H1 (cell line): ENCODE measurements at regions not wholly inside any gene's neighbourhood (a gene's known extent, or its start where the extent isn't known, plus 50 kb on each side); places are given as distances from the start of the nearest gene placed in this dataset.

Experiments
- CTCF ChIA-PET: fragments of 300-600 bp; sonication (Branson Sonifier 250); formaldehyde crosslinking; loops from one replicate; lab custom pipeline; 2021; ENCODE audit not compliant: partially characterized antibody; lab: Charles Lee
- POLR2A ChIA-PET: fragments of 300-600 bp; sonication (Branson Sonifier 250); formaldehyde crosslinking; loops from one replicate; lab custom pipeline; 2021; ENCODE audit warnings: inconsistent platforms; ENCODE audit not compliant: partially characterized antibody; lab: Charles Lee
- DNase-seq, 2 experiments: peaks; one replicate each; pipeline versions ENCODE4 v3.0.0 to v3.0.0-alpha.2; 2010 to 2022; ENCODE audit warnings: low spot score in 2 of 2, low read depth in 1 of 2, mixed read lengths in 1 of 2
- FAIRE-seq: peaks from 2 replicates; lab custom pipeline; 2011; peaks lifted over from hg19 to GRCh38; lab: Jason Lieb, UNC
- H2AFZ ChIP-seq: 2 replicates; pipeline ENCODE4 v1.8.1; 2012; ENCODE audit warnings: low read length, inconsistent platforms
- H2AK5ac ChIP-seq: 2 replicates; pipeline ENCODE4 v1.6.1; 2013; ENCODE audit warnings: low read depth, low read length
- H2BK120ac ChIP-seq: replicated peaks from 2 replicates; pipeline ENCODE3; 2013; ENCODE audit warnings: low read depth, low read length, inconsistent platforms
- H2BK12ac ChIP-seq: 2 replicates; pipeline ENCODE4 v1.6.1; 2013; ENCODE audit warnings: low read depth, low read length
- H2BK15ac ChIP-seq: 2 replicates; pipeline ENCODE4 v1.6.1; 2013; ENCODE audit warnings: low read length
- H2BK20ac ChIP-seq: 2 replicates; pipeline ENCODE4 v1.6.1; 2013; ENCODE audit warnings: low read length
- H2BK5ac ChIP-seq: 2 replicates; pipeline ENCODE4 v1.6.1; 2013; ENCODE audit warnings: low read depth, low read length
- H3K14ac ChIP-seq: 2 replicates; pipeline ENCODE4 v1.6.1; 2013; ENCODE audit warnings: inconsistent platforms; ENCODE audit not compliant: insufficient read length
- H3K18ac ChIP-seq: 2 replicates; pipeline ENCODE4 v1.6.1; 2013; ENCODE audit warnings: low read length; ENCODE audit errors: extremely low read depth
- H3K23ac ChIP-seq: 2 replicates; pipeline ENCODE4 v1.6.1; 2013; ENCODE audit warnings: inconsistent platforms; ENCODE audit not compliant: insufficient read length
- H3K23me2 ChIP-seq: 2 replicates; pipeline ENCODE4 v1.6.1; 2013; ENCODE audit warnings: low read depth, low read length
- H3K27ac ChIP-seq: 2 replicates; pipeline ENCODE4 v1.6.1; 2011; ENCODE audit warnings: low read depth, low read length, inconsistent platforms
- H3K27me3 ChIP-seq, 4 experiments: replicated peaks in 1 of 4; 1 replicate in 1 of 4; 2 replicates in 3 of 4; pipeline versions ENCODE4 v1.6.1 to v1.8.1; 2011 to 2013; ENCODE audit warnings: low read length in 3 of 4, mild to moderate bottlenecking in 3 of 4, inconsistent platforms in 2 of 4, mixed read lengths in 2 of 4, moderate library complexity in 1 of 4; ENCODE audit not compliant: control insufficient read depth in 3 of 4, insufficient read depth in 3 of 4; ENCODE audit errors: extremely low read depth in 1 of 4
- H3K36me3 ChIP-seq, 4 experiments: 2 replicates each; pipeline versions ENCODE4 v1.6.1 to v1.8.1; 2011 to 2013; ENCODE audit warnings: mild to moderate bottlenecking in 4 of 4, low read length in 3 of 4, moderate library complexity in 2 of 4, control low read depth in 1 of 4, inconsistent platforms in 1 of 4; ENCODE audit not compliant: insufficient read depth in 4 of 4, control insufficient read depth in 2 of 4
- H3K4ac ChIP-seq: replicated peaks from 2 replicates; pipeline ENCODE3; 2013; ENCODE audit warnings: low read length, low read depth, mixed read lengths, inconsistent platforms; ENCODE audit not compliant: insufficient read length
- H3K4me1 ChIP-seq, 4 experiments: replicated peaks in 1 of 4; 1 replicate in 1 of 4; 2 replicates in 3 of 4; pipeline versions ENCODE4 v1.6.1 to v1.8.1; 2011 to 2013; ENCODE audit warnings: low read length in 3 of 4, inconsistent platforms in 2 of 4, mixed read lengths in 1 of 4; ENCODE audit not compliant: insufficient read depth in 4 of 4, control insufficient read depth in 3 of 4
- H3K4me2 ChIP-seq, 2 experiments: 2 replicates each; pipeline versions ENCODE4 v1.6.1 to v1.8.1; 2011 to 2013; ENCODE audit warnings: low read depth in 2 of 2, low read length in 2 of 2, control low read depth in 1 of 2, inconsistent platforms in 1 of 2, mild to moderate bottlenecking in 1 of 2; ENCODE audit not compliant: insufficient read depth in 1 of 2
- H3K4me3 ChIP-seq, 4 experiments: fragments of 200-600, 300-600 bp in 1 of 4; sonication (generic), shearing (Covaris generic), sonication (Bioruptor Twin) in 1 of 4; 2 replicates each; pipeline versions ENCODE4 v1.5.1 to v1.8.1; 2011 to 2016; ENCODE audit warnings: low read length in 4 of 4, low read depth in 3 of 4, control low read depth in 2 of 4, inconsistent platforms in 2 of 4, mild to moderate bottlenecking in 2 of 4, mixed read lengths in 1 of 4, moderate library complexity in 1 of 4; ENCODE audit not compliant: insufficient read depth in 2 of 4; ENCODE audit errors: extremely low read depth in 1 of 4
- H3K56ac ChIP-seq: replicated peaks from 2 replicates; pipeline ENCODE3; 2013; ENCODE audit warnings: low read depth, mild to moderate bottlenecking, mixed read lengths, low read length, inconsistent platforms; ENCODE audit not compliant: insufficient read length
- H3K79me1 ChIP-seq: 2 replicates; pipeline ENCODE4 v1.6.1; 2013; ENCODE audit warnings: low read depth, low read length, control low read depth
- H3K79me2 ChIP-seq, 2 experiments: 2 replicates each; pipeline versions ENCODE4 v1.6.1 to v1.8.1; 2012 to 2013; ENCODE audit warnings: low read length in 2 of 2, mild to moderate bottlenecking in 2 of 2, inconsistent platforms in 1 of 2; ENCODE audit not compliant: insufficient read depth in 2 of 2, control insufficient read depth in 1 of 2
- H3K9ac ChIP-seq, 4 experiments: replicated peaks in 1 of 4; 1 replicate in 1 of 4; 2 replicates in 3 of 4; pipeline versions ENCODE4 v1.6.1 to v1.8.1; 2011 to 2013; ENCODE audit warnings: low read depth in 3 of 4, low read length in 3 of 4, control low read depth in 2 of 4, mild to moderate bottlenecking in 2 of 4, moderate library complexity in 2 of 4, inconsistent platforms in 1 of 4; ENCODE audit errors: extremely low read depth in 1 of 4
- H3K9me3 ChIP-seq, 2 experiments: 2 replicates each; pipeline versions ENCODE4 v1.6.1 to v1.8.1; 2012 to 2013; ENCODE audit warnings: mild to moderate bottlenecking in 2 of 2, moderate library complexity in 2 of 2, control low read depth in 1 of 2, inconsistent platforms in 1 of 2, low read depth in 1 of 2, low read length in 1 of 2, mixed read lengths in 1 of 2; ENCODE audit not compliant: insufficient read depth in 2 of 2
- H4K20me1 ChIP-seq, 2 experiments: replicated peaks in 1 of 2; 2 replicates each; pipeline versions ENCODE3 to v1.8.1; 2011 to 2013; ENCODE audit warnings: inconsistent platforms in 2 of 2, low read length in 2 of 2, mild to moderate bottlenecking in 1 of 2; ENCODE audit not compliant: insufficient read depth in 2 of 2, control insufficient read depth in 1 of 2
- H4K5ac ChIP-seq: 2 replicates; pipeline ENCODE4 v1.6.1; 2013; ENCODE audit warnings: low read length, low read depth, mixed read lengths, inconsistent platforms; ENCODE audit not compliant: insufficient read length
- H4K8ac ChIP-seq: 2 replicates; pipeline ENCODE4 v1.8.0; 2013; ENCODE audit warnings: mild to moderate bottlenecking, moderate library complexity, low read length, inconsistent platforms; ENCODE audit not compliant: insufficient read depth; ENCODE audit errors: extremely low read depth
- H4K91ac ChIP-seq: replicated peaks from 2 replicates; pipeline ENCODE3; 2013; ENCODE audit warnings: low read length, mixed read lengths, inconsistent platforms; ENCODE audit not compliant: insufficient read length
- BACH1 ChIP-seq: IDR thresholded peaks from 2 replicates; pipeline ENCODE4 v1.6.1; 2012; ENCODE audit warnings: low read length, improper control_type of control experiment
- BCL11A ChIP-seq, 2 experiments: IDR thresholded peaks; one replicate each; pipeline ENCODE4 v1.6.1; 2011; ENCODE audit warnings: low read depth in 2 of 2, low read length in 2 of 2, mild to moderate bottlenecking in 2 of 2
- CHD1 ChIP-seq: IDR thresholded peaks from 2 replicates; pipeline ENCODE4 v1.6.1; 2012; ENCODE audit warnings: low read depth, low read length, improper control_type of control experiment
- GABPA ChIP-seq: IDR thresholded peaks from 2 replicates; pipeline ENCODE4 v1.6.1; 2011; ENCODE audit warnings: mild to moderate bottlenecking, low read length, moderate library complexity, borderline replicate concordance; ENCODE audit not compliant: insufficient read depth
- KDM5A ChIP-seq: fragments of 200-600 bp; IDR thresholded peaks from 2 replicates; pipeline ENCODE4 v1.7.1; 2012; ENCODE audit warnings: mild to moderate bottlenecking, low read length, inconsistent platforms, mixed read lengths
- NANOG ChIP-seq: IDR thresholded peaks from 2 replicates; pipeline ENCODE4 v1.6.1; 2011; ENCODE audit warnings: low read length, low read depth, mild to moderate bottlenecking, inconsistent platforms; ENCODE audit not compliant: insufficient read depth, poor library complexity, severe bottlenecking
- RAD21 ChIP-seq, 2 experiments: IDR thresholded peaks in 1 of 2; conservative IDR thresholded peaks in 1 of 2; 2 replicates each; pipeline ENCODE4 v1.6.1; 2011; ENCODE audit warnings: low read depth in 2 of 2, low read length in 2 of 2, improper control_type of control experiment in 1 of 2, inconsistent platforms in 1 of 2, mild to moderate bottlenecking in 1 of 2, moderate library complexity in 1 of 2
- SIRT6 ChIP-seq: IDR thresholded peaks from one replicate; pipeline ENCODE4 v1.7.1; 2012; ENCODE audit warnings: low read length, inconsistent platforms
- WGBS, 2 experiments: shearing (Covaris generic) in 1 of 2; methylation state at CpG; one replicate each; pipeline versions ENCODE4 v1.1.6 to v1.1.7; 2013 to 2015; ENCODE audit warnings: low lambda C conversion rate in 2 of 2, mixed read lengths in 2 of 2, inconsistent platforms in 1 of 2, low coverage in 1 of 2, missing lambda C conversion rate in 1 of 2; ENCODE audit not compliant: insufficient replicate concordance in 2 of 2, insufficient coverage in 1 of 2, insufficient read length in 1 of 2; ENCODE audit errors: extremely low coverage in 1 of 2, missing lambda C conversion rate in 1 of 2; 5-methylcytosine and 5-hydroxymethylcytosine counted together
- TF ChIP-seq, protein P1 (sequence below), 3 experiments: IDR thresholded peaks; 1 replicate in 2 of 3; 2 replicates in 1 of 3; pipeline versions ENCODE4 v1.5.1 to v1.6.1; 2011; ENCODE audit warnings: low read length in 3 of 3, mild to moderate bottlenecking in 3 of 3, inconsistent platforms in 2 of 3, low read depth in 1 of 3, moderate library complexity in 1 of 3; ENCODE audit not compliant: insufficient read depth in 1 of 3; ENCODE audit errors: control extremely low read depth in 1 of 3

DNA sequence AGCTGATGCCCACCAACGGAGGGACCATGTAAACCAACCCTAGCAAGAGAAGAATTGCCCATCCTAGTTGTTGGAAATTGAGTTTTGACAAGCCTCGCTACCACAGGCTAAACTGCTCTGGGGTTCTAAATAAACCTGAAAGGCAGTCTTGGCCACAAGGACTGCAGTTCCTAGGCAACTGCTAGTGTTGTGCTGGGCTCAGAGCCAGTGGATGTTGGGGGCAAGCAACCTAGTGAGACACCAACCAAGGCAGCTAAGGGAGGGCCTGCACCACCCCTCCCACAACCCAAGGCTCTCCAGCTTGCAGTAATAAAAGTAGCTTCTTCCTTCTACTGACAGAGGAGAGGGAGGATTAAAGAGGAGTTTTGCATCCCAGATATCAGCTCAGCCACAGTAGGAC is 102.4 kb upstream of the PKN2 start:
- TF ChIP-seq RAD21 (IDR thresholded peaks at IDR 0.05 in 1 of 2, conservative IDR thresholded peaks at IDR 0.05 in 1 of 2; ENCODE audit: low read depth in 2 of 2, low read length in 2 of 2) (no peak), BACH1 (no peak), KDM5A (no peak), NANOG (no peak), CHD1 (no peak), BCL11A (IDR thresholded peaks at IDR 0.05; ENCODE audit: low read depth in 2 of 2, low read length in 2 of 2) (no peak), SIRT6 (no peak), GABPA (no peak)
- TF ChIP-seq, protein P1, sequence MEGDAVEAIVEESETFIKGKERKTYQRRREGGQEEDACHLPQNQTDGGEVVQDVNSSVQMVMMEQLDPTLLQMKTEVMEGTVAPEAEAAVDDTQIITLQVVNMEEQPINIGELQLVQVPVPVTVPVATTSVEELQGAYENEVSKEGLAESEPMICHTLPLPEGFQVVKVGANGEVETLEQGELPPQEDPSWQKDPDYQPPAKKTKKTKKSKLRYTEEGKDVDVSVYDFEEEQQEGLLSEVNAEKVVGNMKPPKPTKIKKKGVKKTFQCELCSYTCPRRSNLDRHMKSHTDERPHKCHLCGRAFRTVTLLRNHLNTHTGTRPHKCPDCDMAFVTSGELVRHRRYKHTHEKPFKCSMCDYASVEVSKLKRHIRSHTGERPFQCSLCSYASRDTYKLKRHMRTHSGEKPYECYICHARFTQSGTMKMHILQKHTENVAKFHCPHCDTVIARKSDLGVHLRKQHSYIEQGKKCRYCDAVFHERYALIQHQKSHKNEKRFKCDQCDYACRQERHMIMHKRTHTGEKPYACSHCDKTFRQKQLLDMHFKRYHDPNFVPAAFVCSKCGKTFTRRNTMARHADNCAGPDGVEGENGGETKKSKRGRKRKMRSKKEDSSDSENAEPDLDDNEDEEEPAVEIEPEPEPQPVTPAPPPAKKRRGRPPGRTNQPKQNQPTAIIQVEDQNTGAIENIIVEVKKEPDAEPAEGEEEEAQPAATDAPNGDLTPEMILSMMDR (IDR thresholded peaks at IDR 0.05; ENCODE audit: control extremely low read depth in 1 of 3, insufficient read depth in 1 of 3, low read depth in 1 of 3, low read length in 3 of 3) = no peak
- H2BK15ac ChIP-seq = no peak overlapping the region

More for the DNA sequence above, 102.4 kb upstream of the PKN2 start:
- H2AFZ ChIP-seq = 0 out of 2 replicates have a peak overlapping the region, but pooled peaks have one; percentile 1
- H3K4me1 ChIP-seq = no peaks in the 10 kb centered on the region
- no peak overlapping the region for H2BK20ac ChIP-seq
- H3K27me3 ChIP-seq = no peaks in the 10 kb centered on the region
- no peak overlapping the region for H3K23ac ChIP-seq
- no peaks in the 10 kb centered on the region for H3K23me2 ChIP-seq
- H2BK12ac ChIP-seq = no peak overlapping the region
- no peak overlapping the region for H3K14ac ChIP-seq
- no peak overlapping the region for H2AK5ac ChIP-seq
- WGBS, 2 experiments = 96% methylated on average over 2 of the region's 2 CpGs; no CpG with 5 or more reads in 1 of the 2 experiments
- DNase-seq = no peak
- H2BK5ac ChIP-seq = no peak overlapping the region
- no peaks in the 10 kb centered on the region for H3K9me3 ChIP-seq
- FAIRE-seq = no peak
- CTCF ChIA-PET = no interaction called here
- no peak overlapping the region for H3K56ac ChIP-seq
- H3K4me2 ChIP-seq = no peak overlapping the region
- H3K9ac ChIP-seq = no peak overlapping the region
- no peaks in the 10 kb centered on the region for H3K79me1 ChIP-seq
- no peak overlapping the region for H3K4ac ChIP-seq
- no peaks in the 10 kb centered on the region for H3K79me2 ChIP-seq
- H3K27ac ChIP-seq = no peak overlapping the region
- no peak overlapping the region for H2BK120ac ChIP-seq
- POLR2A ChIA-PET = no interaction called here
- no peak overlapping the region for H3K18ac ChIP-seq
- H4K91ac ChIP-seq = no peak overlapping the region
- H4K20me1 ChIP-seq = no peaks in the 10 kb centered on the region
- H3K36me3 ChIP-seq = no peaks in the 10 kb centered on the region
- H3K4me3 ChIP-seq = no peak overlapping the region
- H4K8ac ChIP-seq = no peak overlapping the region
- no peak overlapping the region for H4K5ac ChIP-seq
